Panc1 (cell line): ENCODE measurements at regions not wholly inside any gene's neighbourhood (a gene's known extent, or its start where the extent isn't known, plus 50 kb on each side); places are given as distances from the start of the nearest gene placed in this dataset.

ENCODE experiments used
- POLR2AphosphoS5 ChIP-seq: IDR thresholded peaks from 2 replicates; pipeline ENCODE4 v1.6.1; 2012; ENCODE audit warnings: mild to moderate bottlenecking, low read depth, low read length, moderate library complexity
- SIN3A ChIP-seq: IDR thresholded peaks from 2 replicates; pipeline ENCODE4 v1.6.1; 2012; ENCODE audit warnings: low read depth, mild to moderate bottlenecking, low read length, moderate library complexity, borderline replicate concordance; ENCODE audit not compliant: insufficient read depth
- TCF7L2 ChIP-seq: IDR thresholded peaks from 2 replicates; pipeline ENCODE4 v1.6.1; 2011; ENCODE audit warnings: mild to moderate bottlenecking, low read depth, low read length, inconsistent platforms
- TF ChIP-seq, protein P1 (sequence below): fragments of 450-650 bp; IDR thresholded peaks from 2 replicates; pipeline ENCODE4 v1.5.1; 2017; ENCODE audit warnings: mild to moderate bottlenecking
- TF ChIP-seq, protein P2 (sequence below), 2 experiments: IDR thresholded peaks; 2 replicates each; pipeline ENCODE4 v1.6.1; 2011 to 2012; ENCODE audit warnings: low read depth in 2 of 2, control low read depth in 1 of 2, low read length in 1 of 2, mild to moderate bottlenecking in 1 of 2, moderate library complexity in 1 of 2; ENCODE audit not compliant: insufficient read depth in 1 of 2

- TF ChIP-seq SIN3A = no peak
- TF ChIP-seq, protein P1, sequence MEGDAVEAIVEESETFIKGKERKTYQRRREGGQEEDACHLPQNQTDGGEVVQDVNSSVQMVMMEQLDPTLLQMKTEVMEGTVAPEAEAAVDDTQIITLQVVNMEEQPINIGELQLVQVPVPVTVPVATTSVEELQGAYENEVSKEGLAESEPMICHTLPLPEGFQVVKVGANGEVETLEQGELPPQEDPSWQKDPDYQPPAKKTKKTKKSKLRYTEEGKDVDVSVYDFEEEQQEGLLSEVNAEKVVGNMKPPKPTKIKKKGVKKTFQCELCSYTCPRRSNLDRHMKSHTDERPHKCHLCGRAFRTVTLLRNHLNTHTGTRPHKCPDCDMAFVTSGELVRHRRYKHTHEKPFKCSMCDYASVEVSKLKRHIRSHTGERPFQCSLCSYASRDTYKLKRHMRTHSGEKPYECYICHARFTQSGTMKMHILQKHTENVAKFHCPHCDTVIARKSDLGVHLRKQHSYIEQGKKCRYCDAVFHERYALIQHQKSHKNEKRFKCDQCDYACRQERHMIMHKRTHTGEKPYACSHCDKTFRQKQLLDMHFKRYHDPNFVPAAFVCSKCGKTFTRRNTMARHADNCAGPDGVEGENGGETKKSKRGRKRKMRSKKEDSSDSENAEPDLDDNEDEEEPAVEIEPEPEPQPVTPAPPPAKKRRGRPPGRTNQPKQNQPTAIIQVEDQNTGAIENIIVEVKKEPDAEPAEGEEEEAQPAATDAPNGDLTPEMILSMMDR = no peak
- TF ChIP-seq, protein P2, sequence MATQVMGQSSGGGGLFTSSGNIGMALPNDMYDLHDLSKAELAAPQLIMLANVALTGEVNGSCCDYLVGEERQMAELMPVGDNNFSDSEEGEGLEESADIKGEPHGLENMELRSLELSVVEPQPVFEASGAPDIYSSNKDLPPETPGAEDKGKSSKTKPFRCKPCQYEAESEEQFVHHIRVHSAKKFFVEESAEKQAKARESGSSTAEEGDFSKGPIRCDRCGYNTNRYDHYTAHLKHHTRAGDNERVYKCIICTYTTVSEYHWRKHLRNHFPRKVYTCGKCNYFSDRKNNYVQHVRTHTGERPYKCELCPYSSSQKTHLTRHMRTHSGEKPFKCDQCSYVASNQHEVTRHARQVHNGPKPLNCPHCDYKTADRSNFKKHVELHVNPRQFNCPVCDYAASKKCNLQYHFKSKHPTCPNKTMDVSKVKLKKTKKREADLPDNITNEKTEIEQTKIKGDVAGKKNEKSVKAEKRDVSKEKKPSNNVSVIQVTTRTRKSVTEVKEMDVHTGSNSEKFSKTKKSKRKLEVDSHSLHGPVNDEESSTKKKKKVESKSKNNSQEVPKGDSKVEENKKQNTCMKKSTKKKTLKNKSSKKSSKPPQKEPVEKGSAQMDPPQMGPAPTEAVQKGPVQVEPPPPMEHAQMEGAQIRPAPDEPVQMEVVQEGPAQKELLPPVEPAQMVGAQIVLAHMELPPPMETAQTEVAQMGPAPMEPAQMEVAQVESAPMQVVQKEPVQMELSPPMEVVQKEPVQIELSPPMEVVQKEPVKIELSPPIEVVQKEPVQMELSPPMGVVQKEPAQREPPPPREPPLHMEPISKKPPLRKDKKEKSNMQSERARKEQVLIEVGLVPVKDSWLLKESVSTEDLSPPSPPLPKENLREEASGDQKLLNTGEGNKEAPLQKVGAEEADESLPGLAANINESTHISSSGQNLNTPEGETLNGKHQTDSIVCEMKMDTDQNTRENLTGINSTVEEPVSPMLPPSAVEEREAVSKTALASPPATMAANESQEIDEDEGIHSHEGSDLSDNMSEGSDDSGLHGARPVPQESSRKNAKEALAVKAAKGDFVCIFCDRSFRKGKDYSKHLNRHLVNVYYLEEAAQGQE (IDR thresholded peaks at IDR 0.05; ENCODE audit: insufficient read depth in 1 of 2, low read depth in 2 of 2, low read length in 1 of 2) = no peak
- TF ChIP-seq POLR2AphosphoS5 = no peak
- TF ChIP-seq TCF7L2 = no peak
These were observed 116.0 kb upstream of the PLXNC1 start for GRCh38 chr12:94032368-94032767.
